Stimulated activated CD8-positive, alpha-beta memory T cell treated with anti-CD3 and anti-CD28 coated beads, Interleukin-15, amount 100 ng/mL, for 48 hours (primary cell): ENCODE measurements at regions not wholly inside any gene's neighbourhood (a gene's known extent, or its start where the extent isn't known, plus 50 kb on each side); places are given as distances from the start of the nearest gene placed in this dataset.

Experiments
- DNase-seq, 2 donors: peaks; one replicate each; pipeline ENCODE4 v3.0.0-alpha.2; 2020; ENCODE audit warnings: low read depth in 2 of 2

- no peak for DNase-seq
These were observed 91.9 kb upstream of the GHITM start for GRCh38 chr10:84047258-84048010.

- no peak for DNase-seq
These were observed 89.7 kb upstream of the GHITM start for GRCh38 chr10:84049645-84050011.

GRCh38 chr10:84053626-84054025 is 85.7 kb upstream of the GHITM start:
- DNase-seq, result no peak

- DNase-seq, result no peak
These were observed 84.6 kb upstream of the GHITM start for GRCh38 chr10:84054743-84055142.

- DNase-seq, result no peak
These were observed 79.8 kb upstream of the GHITM start for GRCh38 chr10:84059526-84059925.

- no peak for DNase-seq
These were observed 75.9 kb upstream of the GHITM start for GRCh38 chr10:84063440-84063839.

GRCh38 chr10:84065804-84066601 is 73.3 kb upstream of the GHITM start:
- DNase-seq, result no peak

GRCh38 chr10:84074521-84074920 is 64.8 kb upstream of the GHITM start:
- no peak for DNase-seq

- no peak for DNase-seq
These were observed 63.9 kb upstream of the GHITM start for GRCh38 chr10:84075226-84076046.

GRCh38 chr10:84076047-84076388 is 63.3 kb upstream of the GHITM start:
- DNase-seq, result no peak

- DNase-seq, result no peak
These were observed 62.6 kb upstream of the GHITM start for GRCh38 chr10:84076540-84077195.

- DNase-seq, result no peak
These were observed 61.5 kb upstream of the GHITM start for GRCh38 chr10:84077768-84078167.

- no peak for DNase-seq
These were observed 60.5 kb upstream of the GHITM start for GRCh38 chr10:84078771-84079170.

GRCh38 chr10:84084342-84084741 is 55.0 kb upstream of the GHITM start:
- no peak for DNase-seq

GRCh38 chr10:84087202-84087601 is 52.1 kb upstream of the GHITM start:
- no peak for DNase-seq

GRCh38 chr10:84088626-84089025 is 50.7 kb upstream of the GHITM start:
- DNase-seq, result no peak

GRCh38 chr10:84089162-84089561 is 50.1 kb upstream of the GHITM start:
- DNase-seq, result no peak
